Nephron progenitor cell (in vitro differentiated cells): ENCODE measurements at regions not wholly inside any gene's neighbourhood (a gene's known extent, or its start where the extent isn't known, plus 50 kb on each side); places are given as distances from the start of the nearest gene placed in this dataset.

ENCODE experiments used
- DNase-seq: peaks from one replicate; pipeline ENCODE4 v3.0.0; 2021
- H3K27ac Mint-ChIP-seq: 2 replicates; pipeline ENCODE4 v1.8.0; 2021; ENCODE audit warnings: mild to moderate bottlenecking, moderate library complexity, mixed read lengths
- H3K27me3 Mint-ChIP-seq: 2 replicates; pipeline ENCODE4 v1.8.0; 2021; ENCODE audit warnings: mild to moderate bottlenecking, low read depth, mixed read lengths; ENCODE audit not compliant: poor library complexity
- H3K36me3 Mint-ChIP-seq: 2 replicates; pipeline ENCODE4 v1.8.0; 2021; ENCODE audit warnings: low read depth, mixed read lengths
- H3K4me1 Mint-ChIP-seq: 2 replicates; pipeline ENCODE4 v1.8.0; 2021; ENCODE audit warnings: mixed read lengths
- H3K4me3 Mint-ChIP-seq: 2 replicates; pipeline ENCODE4 v1.8.0; 2021; ENCODE audit warnings: mild to moderate bottlenecking, moderate library complexity, mixed read lengths
- H3K9me3 Mint-ChIP-seq: 2 replicates; pipeline ENCODE4 v1.8.0; 2021; ENCODE audit warnings: mild to moderate bottlenecking, moderate library complexity, mixed read lengths
- TF ChIP-seq, protein P1 (sequence below): fragments of 200-600 bp; sonication (generic); IDR thresholded peaks from 2 replicates; pipeline ENCODE4 v1.5.0; 2021; ENCODE audit warnings: antibody characterized with exemption

DNA sequence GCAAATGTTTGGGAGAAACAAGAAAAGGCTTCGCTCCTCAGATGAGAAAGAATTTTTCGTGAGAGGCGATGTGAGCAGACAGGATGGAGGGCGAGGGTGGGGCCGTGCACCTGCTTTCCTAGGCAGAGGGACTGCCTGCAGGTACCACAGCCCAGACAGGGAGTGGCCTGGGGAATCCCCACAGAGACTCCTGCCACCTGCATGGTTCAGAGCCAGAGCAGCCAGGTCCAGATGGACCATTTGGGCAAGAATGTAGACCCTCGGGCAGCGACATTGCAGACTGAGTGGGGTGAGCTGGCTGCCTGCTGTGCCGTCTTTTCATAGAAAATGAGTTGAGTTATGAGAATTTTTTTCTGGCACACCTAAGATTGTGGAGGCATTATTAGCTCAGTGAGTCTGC lies 216.8 kb downstream of the SNX10 start:
- peaks cover 6% of the 10 kb centered on the region for H3K36me3 Mint-ChIP-seq
- H3K4me1 Mint-ChIP-seq = peaks cover 49% of the 10 kb centered on the region
- H3K27me3 Mint-ChIP-seq = peaks cover 6% of the 10 kb centered on the region
- no peak overlapping the region for H3K4me3 Mint-ChIP-seq
- H3K9me3 Mint-ChIP-seq = peaks cover 20% of the 10 kb centered on the region
- H3K27ac Mint-ChIP-seq = peak overlapping the region; percentile 88
- TF ChIP-seq, protein P1, sequence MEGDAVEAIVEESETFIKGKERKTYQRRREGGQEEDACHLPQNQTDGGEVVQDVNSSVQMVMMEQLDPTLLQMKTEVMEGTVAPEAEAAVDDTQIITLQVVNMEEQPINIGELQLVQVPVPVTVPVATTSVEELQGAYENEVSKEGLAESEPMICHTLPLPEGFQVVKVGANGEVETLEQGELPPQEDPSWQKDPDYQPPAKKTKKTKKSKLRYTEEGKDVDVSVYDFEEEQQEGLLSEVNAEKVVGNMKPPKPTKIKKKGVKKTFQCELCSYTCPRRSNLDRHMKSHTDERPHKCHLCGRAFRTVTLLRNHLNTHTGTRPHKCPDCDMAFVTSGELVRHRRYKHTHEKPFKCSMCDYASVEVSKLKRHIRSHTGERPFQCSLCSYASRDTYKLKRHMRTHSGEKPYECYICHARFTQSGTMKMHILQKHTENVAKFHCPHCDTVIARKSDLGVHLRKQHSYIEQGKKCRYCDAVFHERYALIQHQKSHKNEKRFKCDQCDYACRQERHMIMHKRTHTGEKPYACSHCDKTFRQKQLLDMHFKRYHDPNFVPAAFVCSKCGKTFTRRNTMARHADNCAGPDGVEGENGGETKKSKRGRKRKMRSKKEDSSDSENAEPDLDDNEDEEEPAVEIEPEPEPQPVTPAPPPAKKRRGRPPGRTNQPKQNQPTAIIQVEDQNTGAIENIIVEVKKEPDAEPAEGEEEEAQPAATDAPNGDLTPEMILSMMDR = no peak
- DNase-seq = no peak

- peaks cover 3% of the 10 kb centered on the region for H3K27me3 Mint-ChIP-seq
- peaks cover 6% of the 10 kb centered on the region for H3K36me3 Mint-ChIP-seq
- no peak for DNase-seq
- H3K4me3 Mint-ChIP-seq = no peak overlapping the region
- H3K27ac Mint-ChIP-seq = peak overlapping the region; percentile 88
- TF ChIP-seq, protein P1 = no peak
- peaks cover 45% of the 10 kb centered on the region for H3K4me1 Mint-ChIP-seq
- peaks cover 16% of the 10 kb centered on the region for H3K9me3 Mint-ChIP-seq
Measured at GRCh38 chr7:26508917-26509316, 217.3 kb downstream of the SNX10 start.

DNA sequence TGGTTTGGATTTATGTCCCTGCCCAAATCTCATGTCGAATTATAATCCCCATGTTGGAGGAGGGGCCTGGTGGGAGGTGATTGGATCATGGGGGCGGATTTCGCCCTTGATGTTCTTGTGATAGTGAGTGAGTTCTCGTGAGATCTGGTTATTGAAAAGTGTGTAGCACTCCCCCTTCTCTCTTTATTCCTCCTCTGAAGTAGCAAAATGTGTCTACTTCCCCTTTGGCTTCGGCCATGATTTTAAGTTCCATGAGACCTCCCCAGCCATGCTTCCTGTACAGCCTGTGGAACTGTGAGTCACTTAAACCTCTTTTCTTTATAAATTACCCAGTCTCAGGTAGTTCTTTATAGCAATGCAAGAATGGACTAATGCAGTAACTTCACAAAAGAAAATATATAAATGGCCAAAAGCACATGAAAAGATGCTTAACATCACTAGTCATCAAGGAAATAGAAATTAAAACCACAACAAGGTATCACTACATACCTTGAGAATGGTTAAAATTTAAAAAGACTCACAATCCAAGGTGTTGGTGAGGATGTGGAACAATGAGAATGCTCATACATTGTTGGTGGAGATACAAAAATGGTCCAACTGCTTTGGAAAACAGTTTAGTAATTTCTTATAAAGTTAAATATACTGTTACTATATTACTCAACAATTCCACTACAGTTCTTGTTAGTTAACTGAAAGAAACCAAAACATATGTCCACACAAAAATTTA lies 218.7 kb downstream of the SNX10 start:
- peaks cover 3% of the 10 kb centered on the region for H3K27me3 Mint-ChIP-seq
- DNase-seq = no peak
- peaks cover 16% of the 10 kb centered on the region for H3K9me3 Mint-ChIP-seq
- peaks cover 6% of the 10 kb centered on the region for H3K36me3 Mint-ChIP-seq
- TF ChIP-seq, protein P1 = no peak
- peaks cover 42% of the 10 kb centered on the region for H3K4me1 Mint-ChIP-seq
- H3K4me3 Mint-ChIP-seq = no peak overlapping the region
- no peak overlapping the region for H3K27ac Mint-ChIP-seq

DNA sequence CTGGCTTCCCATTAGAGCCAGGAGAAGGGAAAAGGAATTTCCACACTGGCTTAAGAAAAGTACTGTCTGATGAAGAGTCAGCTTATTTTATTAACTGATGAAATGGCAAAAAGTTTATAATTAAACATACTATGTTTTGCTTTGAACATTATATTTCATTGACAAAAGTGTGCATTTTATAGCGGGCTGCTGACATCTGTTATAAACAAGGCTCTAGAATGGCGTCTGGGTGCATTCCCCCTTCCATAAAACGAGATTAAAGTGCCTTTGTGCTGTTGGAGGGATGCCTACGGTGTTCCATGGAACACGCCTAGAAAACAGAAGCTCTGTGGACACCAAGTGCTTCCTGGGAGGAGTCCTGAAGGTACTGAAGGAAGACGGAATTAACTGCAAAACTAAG lies 220.2 kb downstream of the SNX10 start:
- Mint-ChIP-seq H3K4me3 (no peak overlapping the region), H3K27me3 (peaks cover 3% of the 10 kb centered on the region), H3K27ac (no peak overlapping the region), H3K36me3 (peaks cover 11% of the 10 kb centered on the region), H3K4me1 (peaks cover 41% of the 10 kb centered on the region), H3K9me3 (peaks cover 21% of the 10 kb centered on the region)
- no peak for DNase-seq
- TF ChIP-seq, protein P1 = no peak

GRCh38 chr7:26512737-26513136 lies 221.1 kb downstream of the SNX10 start:
- TF ChIP-seq, protein P1 = no peak
- Mint-ChIP-seq H3K27ac (no peak overlapping the region), H3K9me3 (peaks cover 21% of the 10 kb centered on the region), H3K36me3 (peaks cover 11% of the 10 kb centered on the region), H3K4me1 (peaks cover 38% of the 10 kb centered on the region), H3K4me3 (no peak overlapping the region), H3K27me3 (peaks cover 3% of the 10 kb centered on the region)
- DNase-seq = no peak

DNA sequence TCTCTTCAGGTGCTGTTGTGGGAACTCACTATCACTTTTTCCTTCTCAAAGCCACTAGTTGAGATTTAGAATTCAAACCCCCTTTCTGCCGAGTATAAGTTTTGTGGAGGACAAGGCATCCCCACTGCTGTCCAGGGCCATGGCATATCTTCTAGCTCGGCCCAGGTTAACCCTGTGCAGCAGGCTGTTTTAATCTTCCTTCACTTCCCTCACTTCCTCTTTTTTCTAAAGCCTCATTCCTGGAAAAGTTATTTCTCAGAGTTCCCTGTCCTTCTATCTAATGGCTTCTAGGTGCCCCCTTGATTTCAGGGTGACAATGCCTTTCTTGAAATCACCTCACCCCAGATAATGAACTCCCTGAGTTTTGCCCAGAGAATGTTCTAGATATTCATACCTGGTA lies 222.3 kb downstream of the SNX10 start:
- no peak for DNase-seq
- no peak overlapping the region for H3K27ac Mint-ChIP-seq

More for the DNA sequence above, 222.3 kb downstream of the SNX10 start:
- TF ChIP-seq, protein P1 = no peak
- no peak overlapping the region for H3K4me3 Mint-ChIP-seq
- H3K36me3 Mint-ChIP-seq = peaks cover 11% of the 10 kb centered on the region
- H3K4me1 Mint-ChIP-seq = peaks cover 33% of the 10 kb centered on the region
- peaks cover 3% of the 10 kb centered on the region for H3K27me3 Mint-ChIP-seq
- peaks cover 18% of the 10 kb centered on the region for H3K9me3 Mint-ChIP-seq
